ENCODE measurements at regions not wholly inside any gene's neighbourhood (a gene's known extent, or its start where the extent isn't known, plus 50 kb on each side); places are given as distances from the start of the nearest gene placed in this dataset.

DNA sequence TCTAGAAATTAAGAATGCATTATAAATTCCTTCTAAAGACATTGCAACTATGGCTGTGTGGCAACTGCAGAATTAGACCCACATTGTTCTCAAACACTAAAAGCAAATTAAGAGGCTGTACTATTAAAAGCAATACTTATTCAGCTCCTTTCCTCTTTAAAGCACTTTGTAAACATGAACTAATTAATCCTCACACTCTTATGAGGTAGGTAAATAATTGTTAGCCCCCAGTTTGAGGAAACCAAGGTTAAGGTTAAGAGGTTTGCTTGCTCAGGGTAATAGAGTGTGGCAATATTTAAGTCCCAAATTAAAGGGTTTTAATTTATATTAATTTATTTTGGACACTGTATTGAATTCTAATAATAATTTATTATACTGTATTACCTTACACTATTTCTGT lies 553.8 kb downstream of the LRRIQ3 start:
- no peak overlapping the region for H3K4me3 ChIP-seq
- no peaks in the 10 kb centered on the region for H3K27me3 ChIP-seq (replicated peaks; ENCODE audit: insufficient read depth)
- H3K36me3 ChIP-seq = no peaks in the 10 kb centered on the region
- no peak overlapping the region for H3K27ac ChIP-seq
- DNase-seq (ENCODE audit: low spot score) (no peak), ATAC-seq (ENCODE audit: insufficient number of reproducible peaks, low FRiP score, low read depth) (no peak)
- no peak for TF ChIP-seq CTCF (IDR thresholded peaks at IDR 0.05)
- no peaks in the 10 kb centered on the region for H3K9me3 ChIP-seq
- H3K4me1 ChIP-seq (ENCODE audit: control insufficient read depth in 1 of 2, low read depth in 2 of 2) = no peaks in the 10 kb centered on the region

GRCh38 chr1:73639494-73639893 lies 558.5 kb downstream of the LRRIQ3 start:
- DNase-seq (ENCODE audit: low spot score) = no peak
- Histone ChIP-seq H3K4me3 (no peak overlapping the region), H3K27ac (no peak overlapping the region), H3K27me3 (replicated peaks; ENCODE audit: insufficient read depth) (no peaks in the 10 kb centered on the region), H3K4me1 (ENCODE audit: control insufficient read depth in 1 of 2, low read depth in 2 of 2) (no peaks in the 10 kb centered on the region), H3K9me3 (no peaks in the 10 kb centered on the region), H3K36me3 (no peaks in the 10 kb centered on the region)
- ATAC-seq (ENCODE audit: insufficient number of reproducible peaks, low FRiP score, low read depth) = no peak
- no peak for TF ChIP-seq CTCF (IDR thresholded peaks at IDR 0.05)

DNA sequence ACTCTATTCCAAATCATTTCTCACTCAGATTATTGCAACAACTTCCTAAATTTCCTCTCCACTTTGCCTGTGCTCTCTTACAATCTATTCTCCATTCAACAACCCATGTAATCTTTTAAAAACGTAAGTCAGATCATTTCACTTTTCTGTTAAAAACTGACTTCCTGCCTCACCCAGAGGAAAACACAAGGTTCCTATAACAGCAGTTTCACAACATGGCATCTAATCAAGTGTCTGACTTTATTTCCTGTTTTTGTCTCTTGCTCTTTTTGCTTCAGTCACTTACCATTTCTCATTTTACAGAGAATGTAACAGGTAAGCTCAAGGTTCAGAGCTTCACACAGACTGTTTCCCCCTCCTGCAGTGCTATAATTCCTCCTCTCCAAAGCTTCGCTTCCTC lies 560.7 kb downstream of the LRRIQ3 start:
- Histone ChIP-seq H3K4me3 (no peak overlapping the region), H3K9me3 (no peaks in the 10 kb centered on the region), H3K36me3 (no peaks in the 10 kb centered on the region), H3K27me3 (replicated peaks; ENCODE audit: insufficient read depth) (no peaks in the 10 kb centered on the region), H3K4me1 (ENCODE audit: control insufficient read depth in 1 of 2, low read depth in 2 of 2) (no peaks in the 10 kb centered on the region), H3K27ac (no peak overlapping the region)
- ATAC-seq (ENCODE audit: insufficient number of reproducible peaks, low FRiP score, low read depth) (no peak), DNase-seq (ENCODE audit: low spot score) (no peak)
- no peak for TF ChIP-seq CTCF (IDR thresholded peaks at IDR 0.05)

DNA sequence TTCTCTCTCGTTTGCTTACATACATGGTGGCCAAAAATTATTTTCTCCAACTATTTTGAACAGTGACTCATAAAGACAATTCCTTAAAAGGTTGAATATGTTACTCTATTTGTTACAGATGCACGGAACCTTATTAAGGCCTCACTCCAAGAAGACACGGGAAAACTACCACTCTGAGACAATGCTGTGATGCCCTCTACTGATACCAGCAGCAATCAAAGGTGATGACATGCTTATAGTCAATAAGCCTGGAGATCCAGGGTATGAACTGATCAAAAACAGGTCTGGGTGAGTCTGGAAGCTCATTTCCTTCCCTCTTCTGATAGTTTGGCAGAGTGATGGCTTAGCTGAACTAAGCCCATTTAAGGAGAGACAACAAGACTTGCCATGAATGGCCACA lies 563.0 kb downstream of the LRRIQ3 start:
- H3K4me3 ChIP-seq = no peak overlapping the region
- H3K9me3 ChIP-seq = no peaks in the 10 kb centered on the region
- H3K27ac ChIP-seq = no peak overlapping the region
- H3K36me3 ChIP-seq = no peaks in the 10 kb centered on the region
- DNase-seq (ENCODE audit: low spot score) = no peak
- H3K27me3 ChIP-seq (replicated peaks; ENCODE audit: insufficient read depth) = no peaks in the 10 kb centered on the region
- H3K4me1 ChIP-seq (ENCODE audit: control insufficient read depth in 1 of 2, low read depth in 2 of 2) = no peaks in the 10 kb centered on the region
- TF ChIP-seq CTCF (IDR thresholded peaks at IDR 0.05) = no peak
- ATAC-seq (ENCODE audit: insufficient number of reproducible peaks, low FRiP score, low read depth) = no peak

DNA sequence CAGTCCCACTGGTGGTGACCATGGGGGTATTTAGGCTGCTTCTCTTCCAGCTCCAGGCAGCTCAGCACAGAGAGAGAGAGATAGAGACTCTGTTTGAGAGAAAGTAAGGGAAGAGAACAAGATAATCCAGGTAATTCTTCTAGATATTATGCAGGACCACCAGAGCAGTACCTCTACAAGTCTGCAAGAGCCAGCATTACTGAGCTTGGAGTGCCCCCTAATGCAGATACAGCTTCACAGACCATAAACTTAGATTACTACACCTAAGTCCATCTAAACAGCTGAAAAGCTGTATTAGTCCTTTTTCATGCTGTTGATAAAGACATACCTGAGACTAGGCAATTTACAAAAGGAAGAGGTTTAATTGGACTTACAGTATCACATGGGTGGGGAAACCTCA lies 570.3 kb downstream of the LRRIQ3 start:
- Histone ChIP-seq H3K4me1 (ENCODE audit: control insufficient read depth in 1 of 2, low read depth in 2 of 2) (no peaks in the 10 kb centered on the region), H3K27me3 (replicated peaks; ENCODE audit: insufficient read depth) (no peaks in the 10 kb centered on the region), H3K4me3 (no peak overlapping the region), H3K27ac (no peak overlapping the region), H3K9me3 (no peaks in the 10 kb centered on the region), H3K36me3 (no peaks in the 10 kb centered on the region)
- ATAC-seq (ENCODE audit: insufficient number of reproducible peaks, low FRiP score, low read depth) = no peak
- no peak for DNase-seq (ENCODE audit: low spot score)
- no peak for TF ChIP-seq CTCF (IDR thresholded peaks at IDR 0.05)

All from thoracic aorta (tissue), 2 donors.